Colonic mucosa (tissue), 4 donors: ENCODE measurements at regions not wholly inside any gene's neighbourhood (a gene's known extent, or its start where the extent isn't known, plus 50 kb on each side); places are given as distances from the start of the nearest gene placed in this dataset.

Source experiments
- DNase-seq: peaks from one replicate; pipeline ENCODE4 v3.0.0-alpha.2; 2020
- H3K27ac ChIP-seq: fragments of 200-600 bp; one replicate; pipeline ENCODE4 v1.8.0; 2021
- H3K27me3 ChIP-seq: fragments of 200-600 bp; one replicate; pipeline ENCODE4 v1.8.0; 2021
- H3K36me3 ChIP-seq: fragments of 200-600 bp; one replicate; pipeline ENCODE4 v1.8.0; 2021
- H3K4me1 ChIP-seq: fragments of 200-600 bp; one replicate; pipeline ENCODE4 v1.8.0; 2021; ENCODE audit warnings: mild to moderate bottlenecking
- H3K4me3 ChIP-seq: fragments of 200-600 bp; one replicate; pipeline ENCODE4 v1.8.0; 2021
- H3K9ac ChIP-seq, 2 donors: one replicate each; pipeline ENCODE4 v1.7.0; 2013; ENCODE audit warnings: control low read depth in 2 of 2, low read depth in 2 of 2, low read length in 2 of 2
- H3K9me3 ChIP-seq: fragments of 200-600 bp; one replicate; pipeline ENCODE4 v1.8.0; 2021
- intact Hi-C: fragments of 100-400 bp; cut with DNase I; formaldehyde crosslinking; loops from one replicate; pipeline ENCODE4 v1.14.1; 2022
- TF ChIP-seq, protein P1 (sequence below): fragments of 200-600 bp; IDR thresholded peaks from one replicate; pipeline ENCODE4 v1.8.0; 2022; ENCODE audit warnings: antibody characterized with exemption, mild to moderate bottlenecking
- donor health status: healthy.
- donor health status: DM: no; HTN: no; CAD: no.
- donor health status: DM: no; HTN: no; CAD: no.

GRCh38 chr13:106373304-106373988 is 162.0 kb downstream of the EFNB2 start:
- no peak overlapping the region for H3K27ac ChIP-seq
- no peak overlapping the region for H3K4me3 ChIP-seq
- no peak overlapping the region for H3K9ac ChIP-seq
- TF ChIP-seq, protein P1, sequence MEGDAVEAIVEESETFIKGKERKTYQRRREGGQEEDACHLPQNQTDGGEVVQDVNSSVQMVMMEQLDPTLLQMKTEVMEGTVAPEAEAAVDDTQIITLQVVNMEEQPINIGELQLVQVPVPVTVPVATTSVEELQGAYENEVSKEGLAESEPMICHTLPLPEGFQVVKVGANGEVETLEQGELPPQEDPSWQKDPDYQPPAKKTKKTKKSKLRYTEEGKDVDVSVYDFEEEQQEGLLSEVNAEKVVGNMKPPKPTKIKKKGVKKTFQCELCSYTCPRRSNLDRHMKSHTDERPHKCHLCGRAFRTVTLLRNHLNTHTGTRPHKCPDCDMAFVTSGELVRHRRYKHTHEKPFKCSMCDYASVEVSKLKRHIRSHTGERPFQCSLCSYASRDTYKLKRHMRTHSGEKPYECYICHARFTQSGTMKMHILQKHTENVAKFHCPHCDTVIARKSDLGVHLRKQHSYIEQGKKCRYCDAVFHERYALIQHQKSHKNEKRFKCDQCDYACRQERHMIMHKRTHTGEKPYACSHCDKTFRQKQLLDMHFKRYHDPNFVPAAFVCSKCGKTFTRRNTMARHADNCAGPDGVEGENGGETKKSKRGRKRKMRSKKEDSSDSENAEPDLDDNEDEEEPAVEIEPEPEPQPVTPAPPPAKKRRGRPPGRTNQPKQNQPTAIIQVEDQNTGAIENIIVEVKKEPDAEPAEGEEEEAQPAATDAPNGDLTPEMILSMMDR: no peak
- no peak for DNase-seq
- H3K4me1 ChIP-seq: no peaks in the 10 kb centered on the region
- H3K27me3 ChIP-seq: no peaks in the 10 kb centered on the region
- intact Hi-C loops: no loop called here
- no peaks in the 10 kb centered on the region for H3K36me3 ChIP-seq
- no peaks in the 10 kb centered on the region for H3K9me3 ChIP-seq

DNA sequence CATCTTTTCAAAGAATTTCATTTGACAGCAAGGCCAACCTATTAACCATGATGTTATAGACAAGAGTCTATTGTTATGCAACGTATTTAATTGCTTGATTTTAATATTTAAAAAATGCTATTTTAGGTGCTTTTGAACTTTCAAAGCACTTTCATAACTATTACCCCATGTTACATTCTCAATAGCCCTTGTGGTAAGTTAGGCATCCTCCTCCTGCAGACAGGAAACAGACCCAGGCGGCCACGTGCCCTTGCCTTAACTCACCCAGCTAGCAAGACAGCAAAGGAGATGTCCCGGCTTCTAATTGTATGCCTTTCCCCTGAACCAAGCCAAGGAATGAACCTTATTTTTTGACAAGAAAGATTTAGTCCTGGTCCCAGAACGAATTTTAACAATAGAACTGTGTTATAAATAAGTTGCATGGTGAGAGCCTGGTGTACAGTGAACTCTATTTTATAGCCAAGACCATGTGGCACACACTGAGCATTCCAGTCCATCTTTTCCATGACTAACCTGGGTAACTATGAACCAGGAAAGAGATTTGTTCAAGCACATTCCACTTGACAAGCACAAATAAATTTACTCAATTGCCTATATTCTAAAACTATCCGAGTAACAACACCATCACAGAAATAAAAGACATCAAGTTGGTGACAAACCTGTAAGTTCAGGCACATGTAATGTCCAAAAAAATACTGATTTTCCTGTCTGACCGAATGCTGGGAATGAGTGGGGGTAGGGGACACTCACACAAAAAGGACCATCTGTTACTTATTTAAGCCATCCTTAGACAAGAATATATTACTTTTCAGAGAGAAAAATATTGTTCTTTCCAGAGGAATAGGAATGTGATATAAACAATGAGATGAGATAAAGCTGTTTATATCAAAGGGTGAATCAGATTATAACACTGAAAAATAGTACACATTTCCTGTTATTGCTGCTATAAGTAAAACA is 163.0 kb downstream of the EFNB2 start:
- intact Hi-C loops: no loop called here
- DNase-seq: no peak
- TF ChIP-seq, protein P1: no peak
- H3K9me3 ChIP-seq: no peaks in the 10 kb centered on the region
- H3K27me3 ChIP-seq: no peaks in the 10 kb centered on the region
- H3K4me3 ChIP-seq: no peak overlapping the region
- no peaks in the 10 kb centered on the region for H3K4me1 ChIP-seq
- no peak overlapping the region for H3K9ac ChIP-seq
- H3K36me3 ChIP-seq: no peaks in the 10 kb centered on the region
- H3K27ac ChIP-seq: no peak overlapping the region

DNA sequence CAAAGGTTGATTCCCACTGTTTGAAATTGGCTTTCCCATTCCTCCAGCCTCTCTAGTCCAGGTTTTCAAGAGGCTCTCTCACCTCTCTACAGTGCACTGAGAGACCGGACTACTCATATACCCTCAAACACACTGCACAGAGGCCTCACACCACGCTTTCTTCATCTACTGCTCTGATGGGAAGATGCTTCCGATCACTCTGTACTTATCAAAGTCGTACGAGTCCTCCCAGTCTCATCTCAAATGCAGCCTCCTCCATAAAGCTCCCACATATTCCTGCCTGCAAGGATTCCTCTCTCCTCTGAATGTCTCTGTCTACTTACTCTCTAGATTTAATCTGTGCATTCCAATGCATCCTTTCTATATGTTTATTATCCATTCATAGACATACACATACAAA is 164.4 kb downstream of the EFNB2 start:
- Histone ChIP-seq H3K4me1 (no peaks in the 10 kb centered on the region), H3K27me3 (no peaks in the 10 kb centered on the region), H3K27ac (no peak overlapping the region), H3K9ac (no peak overlapping the region), H3K4me3 (no peak overlapping the region), H3K36me3 (no peaks in the 10 kb centered on the region), H3K9me3 (no peaks in the 10 kb centered on the region)
- intact Hi-C loops: no loop called here
- TF ChIP-seq, protein P1: no peak
- no peak for DNase-seq

GRCh38 chr13:106369858-106370257 is 165.6 kb downstream of the EFNB2 start:
- H3K4me1 ChIP-seq: no peaks in the 10 kb centered on the region
- no peak for DNase-seq
- no peaks in the 10 kb centered on the region for H3K27me3 ChIP-seq
- no peak overlapping the region for H3K4me3 ChIP-seq
- H3K9me3 ChIP-seq: no peaks in the 10 kb centered on the region
- H3K27ac ChIP-seq: no peak overlapping the region
- intact Hi-C loops: no loop called here
- TF ChIP-seq, protein P1: no peak
- no peaks in the 10 kb centered on the region for H3K36me3 ChIP-seq
- no peak overlapping the region for H3K9ac ChIP-seq

DNA sequence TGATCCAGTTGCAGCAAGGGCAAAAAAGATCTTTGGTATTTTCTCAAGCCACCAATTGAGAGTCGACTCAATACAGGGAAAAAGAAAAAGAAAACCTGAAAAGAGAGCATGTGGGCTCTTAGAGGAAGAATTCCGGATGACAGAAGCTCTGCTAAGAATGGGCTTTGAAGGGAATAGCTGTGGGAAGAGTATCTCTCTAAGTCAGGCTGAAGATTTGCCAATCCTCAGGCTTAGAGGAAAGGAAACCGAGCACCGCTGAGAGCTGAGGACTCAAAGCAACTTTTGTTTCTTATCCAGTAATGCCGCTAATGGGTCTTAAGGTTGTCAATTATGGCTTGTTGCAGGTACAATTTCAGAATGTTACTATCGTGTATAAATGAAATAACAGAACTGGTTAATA is 166.4 kb downstream of the EFNB2 start:
- Histone ChIP-seq H3K36me3 (no peaks in the 10 kb centered on the region), H3K27ac (no peak overlapping the region), H3K9ac (no peak overlapping the region), H3K4me3 (no peak overlapping the region), H3K9me3 (no peaks in the 10 kb centered on the region), H3K27me3 (no peaks in the 10 kb centered on the region), H3K4me1 (no peaks in the 10 kb centered on the region)
- no peak for DNase-seq
- intact Hi-C loops: no loop called here
- TF ChIP-seq, protein P1: no peak
